Gastroesophageal sphincter (tissue), 3 donors: ENCODE measurements at regions not wholly inside any gene's neighbourhood (a gene's known extent, or its start where the extent isn't known, plus 50 kb on each side); places are given as distances from the start of the nearest gene placed in this dataset.

Experiments used
- CTCF ChIP-seq, 4 experiments: fragments of 200-600 bp in 2 of 4; fragments of 450-650 bp in 2 of 4; sonication (generic) in 1 of 4; IDR thresholded peaks; one replicate each; pipeline ENCODE4 v1.5.1; 2017 to 2019; ENCODE audit warnings: antibody characterized with exemption in 4 of 4, mild to moderate bottlenecking in 2 of 4, moderate library complexity in 2 of 4
- EP300 ChIP-seq: sonication (generic); formaldehyde crosslinking; IDR thresholded peaks from one replicate; pipeline ENCODE4 v1.6.1; 2017; ENCODE audit warnings: antibody characterized with exemption, mild to moderate bottlenecking

DNA sequence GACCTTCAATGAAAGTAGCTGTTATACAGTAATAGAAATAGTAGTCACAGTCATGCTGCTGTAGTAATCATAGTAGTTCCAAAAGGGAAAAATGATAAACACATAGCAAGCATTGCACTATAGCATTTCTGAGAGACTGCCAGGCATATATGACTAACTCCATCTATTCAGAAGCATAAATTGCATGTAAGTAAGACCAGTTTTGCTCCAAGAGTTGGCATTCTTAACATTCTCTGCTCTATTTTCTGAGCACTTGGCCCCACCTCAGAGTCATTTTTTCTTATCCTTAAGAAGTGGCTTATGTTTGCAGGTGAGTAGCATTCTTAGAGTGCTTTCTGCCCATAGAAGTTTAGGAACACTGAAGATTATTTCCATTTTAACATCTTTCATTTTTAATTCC lies 490.3 kb upstream of the TECRL start:
- TF ChIP-seq CTCF (IDR thresholded peaks at IDR 0.05), result no peak
- TF ChIP-seq EP300, result no peak
